HepG2 (cell line): ENCODE measurements at regions not wholly inside any gene's neighbourhood (a gene's known extent, or its start where the extent isn't known, plus 50 kb on each side); places are given as distances from the start of the nearest gene placed in this dataset.

Experiments used
- ATAC-seq: fragments of 200-7000 bp; cut with Tn5 transposase; 3 replicates; pipeline ENCODE4 v1.9.1; 2020; ENCODE audit warnings: mild to moderate bottlenecking, moderate library complexity
- BruUV-seq: library from RNA; stranded (reverse); fragments of 400-500 nt; replicated peaks from 2 replicates; lab custom pipeline; 2021; lab: Mats Ljungman, UMichigan
- CTCF ChIA-PET: fragments of 300-600 bp; formaldehyde crosslinking; extraction: SDS; loops from one replicate; lab custom pipeline; 2021; ENCODE audit warnings: low total read pairs, inconsistent platforms, low intra/inter-chr PET ratio; lab: Yijun Ruan, JAX
- POLR2A ChIA-PET: fragments of 350-600 bp; sonication (Branson Sonifier 250); formaldehyde crosslinking; loops from one replicate; lab custom pipeline; 2020; ENCODE audit warnings: antibody characterized with exemption, inconsistent platforms; lab: Yijun Ruan, JAX
- DNase-seq: peaks from one replicate; pipeline ENCODE4 v3.0.0-alpha.2; 2015; ENCODE audit warnings: low spot score
- FAIRE-seq: peaks from 3 replicates; lab custom pipeline; 2011; peaks lifted over from hg19 to GRCh38; lab: Jason Lieb, UNC
- H2AFZ ChIP-seq: one replicate; pipeline ENCODE4 v1.6.1; 2011; ENCODE audit warnings: low read length, inconsistent platforms
- H3K27ac ChIP-seq: fragments of 300-600 bp; 3 replicates; pipeline ENCODE4 v1.8.0; 2011; ENCODE audit warnings: mixed run types, mild to moderate bottlenecking, mixed read lengths, low read length, inconsistent platforms; ENCODE audit not compliant: insufficient read depth; ENCODE audit errors: extremely low read length
- H3K27me3 ChIP-seq, 2 experiments: fragments of 200-600 bp in 1 of 2; 2 replicates in 1 of 2; 3 replicates in 1 of 2; pipeline versions ENCODE4 v1.6.0 to v1.8.0; 2011; ENCODE audit warnings: low read length in 2 of 2, mild to moderate bottlenecking in 2 of 2, moderate library complexity in 2 of 2, inconsistent platforms in 1 of 2; ENCODE audit not compliant: insufficient read depth in 2 of 2, control insufficient read depth in 1 of 2
- H3K36me3 ChIP-seq, 2 experiments: fragments of 200-600 bp in 1 of 2; replicated peaks in 1 of 2; 2 replicates in 1 of 2; 3 replicates in 1 of 2; pipeline versions ENCODE4 v1.5.1 to v1.8.0; 2011; ENCODE audit warnings: low read length in 2 of 2, inconsistent platforms in 1 of 2; ENCODE audit not compliant: insufficient read depth in 2 of 2, control insufficient read depth in 1 of 2
- H3K4me1 ChIP-seq: 2 replicates; pipeline ENCODE4 v1.5.1; 2012; ENCODE audit warnings: low read length, inconsistent platforms; ENCODE audit not compliant: insufficient read depth
- H3K4me2 ChIP-seq: 2 replicates; pipeline ENCODE4 v1.6.0; 2011; ENCODE audit warnings: low read depth, low read length, inconsistent platforms
- H3K4me3 ChIP-seq, 3 experiments: fragments of 200-600 bp in 1 of 3; sonication (generic), shearing (Covaris generic) in 1 of 3; replicated peaks in 1 of 3; 2 replicates each; pipeline ENCODE4 v1.5.1; 2011 to 2016; ENCODE audit warnings: low read length in 3 of 3, inconsistent platforms in 2 of 3, low read depth in 2 of 3, mild to moderate bottlenecking in 2 of 3, control low read depth in 1 of 3, mixed read lengths in 1 of 3; ENCODE audit not compliant: insufficient read depth in 1 of 3
- H3K79me2 ChIP-seq: one replicate; pipeline ENCODE4 v1.6.1; 2011; ENCODE audit warnings: low read length, inconsistent platforms; ENCODE audit not compliant: insufficient read depth
- H3K9ac ChIP-seq: 2 replicates; pipeline ENCODE4 v1.6.0; 2011; ENCODE audit warnings: mild to moderate bottlenecking, low read depth, low read length, inconsistent platforms; ENCODE audit not compliant: insufficient read depth
- H3K9me3 ChIP-seq: 2 replicates; pipeline ENCODE4 v1.5.1; 2012; ENCODE audit warnings: mild to moderate bottlenecking, low read length
- H4K20me1 ChIP-seq: 2 replicates; pipeline ENCODE4 v1.6.0; 2011; ENCODE audit warnings: inconsistent platforms, mild to moderate bottlenecking, low read length, moderate library complexity; ENCODE audit not compliant: insufficient read depth
- AGO1 ChIP-seq: fragments of 200-400 bp; formaldehyde crosslinking; IDR thresholded peaks from 2 replicates; pipeline ENCODE4 v1.6.1; 2017; ENCODE audit warnings: mild to moderate bottlenecking, low read depth, low read length, moderate library complexity; ENCODE audit not compliant: poor library complexity, severe bottlenecking
- CCDC6 ChIP-seq: sonication (generic); formaldehyde crosslinking; IDR thresholded peaks from 2 replicates; pipeline ENCODE4 v1.8.1; 2022; ENCODE audit warnings: mild to moderate bottlenecking, missing genetic modification reagents, moderate library complexity
- CTCF ChIP-seq: sonication (generic); formaldehyde crosslinking; IDR thresholded peaks from 2 replicates; pipeline ENCODE4 v1.5.0; 2020; ENCODE audit warnings: mild to moderate bottlenecking, missing genetic modification reagents, moderate library complexity
- IRF9 ChIP-seq: sonication (generic); formaldehyde crosslinking; IDR thresholded peaks from 2 replicates; pipeline ENCODE4 v1.8.0; 2022; ENCODE audit warnings: missing genetic modification reagents, mild to moderate bottlenecking, borderline replicate concordance
- KDM1A ChIP-seq: IDR thresholded peaks from 2 replicates; pipeline ENCODE4 v1.6.1; 2016; ENCODE audit warnings: missing compliant biosample characterization
- MED13 ChIP-seq: sonication (generic); formaldehyde crosslinking; IDR thresholded peaks from 2 replicates; pipeline ENCODE4 v1.5.0; 2020; ENCODE audit warnings: missing genetic modification reagents
- MYC ChIP-seq: sonication (generic); formaldehyde crosslinking; IDR thresholded peaks from 2 replicates; pipeline ENCODE4 v1.9.0; 2021; ENCODE audit warnings: missing genetic modification reagents, borderline replicate concordance
- MYPOP ChIP-seq: sonication (generic); formaldehyde crosslinking; IDR thresholded peaks from 2 replicates; pipeline ENCODE4 v1.8.1; 2023; ENCODE audit warnings: mild to moderate bottlenecking, moderate library complexity, missing genetic modification reagents
- RAD51 ChIP-seq: fragments of 450-650 bp; IDR thresholded peaks from 2 replicates; pipeline ENCODE4 v1.6.1; 2016; ENCODE audit warnings: borderline replicate concordance
- RARA ChIP-seq: IDR thresholded peaks from 2 replicates; pipeline ENCODE4 v1.6.1; 2016; ENCODE audit warnings: missing genetic modification reagents, missing compliant biosample characterization
- SAP130 ChIP-seq: IDR thresholded peaks from 2 replicates; pipeline ENCODE4 v1.6.1; 2016; ENCODE audit warnings: low read depth
- TSC22D2 ChIP-seq: sonication (generic); formaldehyde crosslinking; IDR thresholded peaks from 2 replicates; pipeline ENCODE4 v1.5.1; 2020; ENCODE audit warnings: missing genetic modification reagents, mild to moderate bottlenecking, borderline replicate concordance
- XRCC5 ChIP-seq: fragments of 200-400 bp; formaldehyde crosslinking; optimal IDR thresholded peaks from 2 replicates; pipeline ENCODE3; 2017; ENCODE audit warnings: mild to moderate bottlenecking, low read length
- ZNF34 ChIP-seq: sonication (generic); formaldehyde crosslinking; IDR thresholded peaks from 2 replicates; pipeline ENCODE4 v1.4.0; 2020; ENCODE audit warnings: mild to moderate bottlenecking, missing genetic modification reagents, borderline replicate concordance
- ZNF350 ChIP-seq: sonication (generic); formaldehyde crosslinking; IDR thresholded peaks from 2 replicates; pipeline ENCODE4 v1.4.0; 2020; ENCODE audit warnings: mild to moderate bottlenecking, low read depth, missing genetic modification reagents, borderline replicate concordance
- ZNF556 ChIP-seq: sonication (generic); formaldehyde crosslinking; IDR thresholded peaks from 2 replicates; pipeline ENCODE4 v1.4.0; 2020; ENCODE audit warnings: mild to moderate bottlenecking, missing genetic modification reagents, borderline replicate concordance
- ZNF749 ChIP-seq: sonication (generic); formaldehyde crosslinking; IDR thresholded peaks from 2 replicates; pipeline ENCODE4 v1.8.0; 2022; ENCODE audit warnings: mild to moderate bottlenecking, missing genetic modification reagents, moderate library complexity, borderline replicate concordance
- ZNF83 ChIP-seq: sonication (generic); formaldehyde crosslinking; IDR thresholded peaks from 2 replicates; pipeline ENCODE4 v1.4.0; 2020; ENCODE audit warnings: missing genetic modification reagents, mild to moderate bottlenecking, borderline replicate concordance
- WGBS: methylation state at CpG from one replicate; pipeline ENCODE4 v1.1.6; 2017; ENCODE audit warnings: low lambda C conversion rate; 5-methylcytosine and 5-hydroxymethylcytosine counted together
- in situ Hi-C: cut with HindIII; loops from 2 replicates; pipeline ENCODE4 v1.10.0; 2017; ENCODE audit warnings: low pct_unique_long_range_greater_than_20kb; ENCODE audit not compliant: extremely low pct_ligation_motif_present
- intact Hi-C: fragments of 100-400 bp; cut with micrococcal nuclease; formaldehyde crosslinking; loops from one replicate; pipeline ENCODE4 v1.10.0; 2022; ENCODE audit not compliant: unreplicated experiment

GRCh38 chr2:196566961-196567666, 72.4 kb upstream of the CCDC150 start:
- ChIA-PET POLR2A (no interaction called here), CTCF (no interaction called here)
- no peak overlapping the region for H3K9ac ChIP-seq
- H3K9me3 ChIP-seq, result no peaks in the 10 kb centered on the region
- no TSS peak for BruUV-seq
- H3K36me3 ChIP-seq, result no peaks in the 10 kb centered on the region
- FAIRE-seq, result no peak
- no peaks in the 10 kb centered on the region for H3K79me2 ChIP-seq
- H3K27ac ChIP-seq, result no peak overlapping the region
- no peaks in the 10 kb centered on the region; a peak in 1 of 5 replicates for H3K27me3 ChIP-seq
- H4K20me1 ChIP-seq, result no peaks in the 10 kb centered on the region
- H2AFZ ChIP-seq, result no peak overlapping the region
- intact Hi-C loops, result no loop called here
- no peak for DNase-seq
- in situ Hi-C loops, result no loop called here
- no peak overlapping the region for H3K4me2 ChIP-seq
- 19% methylated on average over 4 of the region's 4 CpGs for WGBS
- H3K4me3 ChIP-seq, result no peak overlapping the region
- no peak for ATAC-seq
- H3K4me1 ChIP-seq, result no peaks in the 10 kb centered on the region
- TF ChIP-seq ZNF350 (CRISPR knock-in tag), result no peak
- TF ChIP-seq KDM1A (CRISPR knock-in tag), result no peak
- TF ChIP-seq ZNF749 (CRISPR knock-in tag), result no peak
- TF ChIP-seq XRCC5, result no peak
- no peak for TF ChIP-seq CCDC6 (CRISPR knock-in tag)
- TF ChIP-seq ZNF83 (CRISPR knock-in tag), result no peak
- TF ChIP-seq RARA (CRISPR knock-in tag), result no peak
- TF ChIP-seq IRF9 (CRISPR knock-in tag), result no peak
- TF ChIP-seq MYC, result no peak
- no peak for TF ChIP-seq TSC22D2 (CRISPR knock-in tag)
- TF ChIP-seq ZNF556, result no peak
- no peak for TF ChIP-seq MYPOP
- no peak for TF ChIP-seq SAP130 (CRISPR knock-in tag)
- no peak for TF ChIP-seq RAD51
- TF ChIP-seq AGO1, result no peak
- no peak for TF ChIP-seq ZNF34 (CRISPR knock-in tag)
- no peak for TF ChIP-seq CTCF
- TF ChIP-seq MED13 (CRISPR knock-in tag), result no peak
